ENCODE measurements at regions not wholly inside any gene's neighbourhood (a gene's known extent, or its start where the extent isn't known, plus 50 kb on each side); places are given as distances from the start of the nearest gene placed in this dataset.

- Histone ChIP-seq H3K4me3 (no peak overlapping the region), H3K27ac (no peak overlapping the region), H3K4me2 (no peak overlapping the region), H3K4me1 (no peaks in the 10 kb centered on the region), H3K9me3 (no peaks in the 10 kb centered on the region)
- ChIA-PET POLR2A (no interaction called here), CTCF (no interaction called here)
- ATAC-seq: no peak
- DNase-seq (ENCODE audit: low read depth in 1 of 2, low spot score in 1 of 2): no peak
- no peak for TF ChIP-seq HEYL (CRISPR knock-in tag; IDR thresholded peaks at IDR 0.05)
- no peak for TF ChIP-seq NPAS2 (CRISPR knock-in tag; IDR thresholded peaks at IDR 0.05; ENCODE audit: borderline replicate concordance)
- TF ChIP-seq PBX3 (IDR thresholded peaks at IDR 0.05): no peak
- TF ChIP-seq, protein P1, sequence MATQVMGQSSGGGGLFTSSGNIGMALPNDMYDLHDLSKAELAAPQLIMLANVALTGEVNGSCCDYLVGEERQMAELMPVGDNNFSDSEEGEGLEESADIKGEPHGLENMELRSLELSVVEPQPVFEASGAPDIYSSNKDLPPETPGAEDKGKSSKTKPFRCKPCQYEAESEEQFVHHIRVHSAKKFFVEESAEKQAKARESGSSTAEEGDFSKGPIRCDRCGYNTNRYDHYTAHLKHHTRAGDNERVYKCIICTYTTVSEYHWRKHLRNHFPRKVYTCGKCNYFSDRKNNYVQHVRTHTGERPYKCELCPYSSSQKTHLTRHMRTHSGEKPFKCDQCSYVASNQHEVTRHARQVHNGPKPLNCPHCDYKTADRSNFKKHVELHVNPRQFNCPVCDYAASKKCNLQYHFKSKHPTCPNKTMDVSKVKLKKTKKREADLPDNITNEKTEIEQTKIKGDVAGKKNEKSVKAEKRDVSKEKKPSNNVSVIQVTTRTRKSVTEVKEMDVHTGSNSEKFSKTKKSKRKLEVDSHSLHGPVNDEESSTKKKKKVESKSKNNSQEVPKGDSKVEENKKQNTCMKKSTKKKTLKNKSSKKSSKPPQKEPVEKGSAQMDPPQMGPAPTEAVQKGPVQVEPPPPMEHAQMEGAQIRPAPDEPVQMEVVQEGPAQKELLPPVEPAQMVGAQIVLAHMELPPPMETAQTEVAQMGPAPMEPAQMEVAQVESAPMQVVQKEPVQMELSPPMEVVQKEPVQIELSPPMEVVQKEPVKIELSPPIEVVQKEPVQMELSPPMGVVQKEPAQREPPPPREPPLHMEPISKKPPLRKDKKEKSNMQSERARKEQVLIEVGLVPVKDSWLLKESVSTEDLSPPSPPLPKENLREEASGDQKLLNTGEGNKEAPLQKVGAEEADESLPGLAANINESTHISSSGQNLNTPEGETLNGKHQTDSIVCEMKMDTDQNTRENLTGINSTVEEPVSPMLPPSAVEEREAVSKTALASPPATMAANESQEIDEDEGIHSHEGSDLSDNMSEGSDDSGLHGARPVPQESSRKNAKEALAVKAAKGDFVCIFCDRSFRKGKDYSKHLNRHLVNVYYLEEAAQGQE (IDR thresholded peaks at IDR 0.05): no peak
- TF ChIP-seq BHLHE40 (IDR thresholded peaks at IDR 0.05; ENCODE audit: low read depth, low read length): no peak
- TF ChIP-seq HMGXB4 (CRISPR knock-in tag; IDR thresholded peaks at IDR 0.05; ENCODE audit: borderline replicate concordance): no peak
- TF ChIP-seq PHF8 (IDR thresholded peaks at IDR 0.05; ENCODE audit: borderline replicate concordance, low read depth): no peak
- 55% methylated on average over 3 of the region's 3 CpGs for WGBS (ENCODE audit: missing lambda C conversion rate)
- peak; percentile 13 for FAIRE-seq
Observed at GRCh38 chr16:59274141-59274540, 540.0 kb upstream of the GOT2 start.

GRCh38 chr16:59263955-59264354 lies 529.8 kb upstream of the GOT2 start:
- no peaks in the 10 kb centered on the region for H3K9me3 ChIP-seq
- ChIA-PET CTCF (no interaction called here), POLR2A (no interaction called here)
- H3K27ac ChIP-seq: no peak overlapping the region
- no peak for TF ChIP-seq HEYL (CRISPR knock-in tag; IDR thresholded peaks at IDR 0.05)
- TF ChIP-seq NFE2L2 (conservative IDR thresholded peaks at IDR 0.05; ENCODE audit: low read length): no peak
- TF ChIP-seq HDAC2 (IDR thresholded peaks at IDR 0.05): no peak
- no peak for TF ChIP-seq GATA3 (IDR thresholded peaks at IDR 0.05; ENCODE audit: borderline replicate concordance)
- no peak for TF ChIP-seq ZC3H11A (IDR thresholded peaks at IDR 0.05)
- no peak for TF ChIP-seq PHF8 (IDR thresholded peaks at IDR 0.05; ENCODE audit: borderline replicate concordance, low read depth)
- TF ChIP-seq, protein P2, sequence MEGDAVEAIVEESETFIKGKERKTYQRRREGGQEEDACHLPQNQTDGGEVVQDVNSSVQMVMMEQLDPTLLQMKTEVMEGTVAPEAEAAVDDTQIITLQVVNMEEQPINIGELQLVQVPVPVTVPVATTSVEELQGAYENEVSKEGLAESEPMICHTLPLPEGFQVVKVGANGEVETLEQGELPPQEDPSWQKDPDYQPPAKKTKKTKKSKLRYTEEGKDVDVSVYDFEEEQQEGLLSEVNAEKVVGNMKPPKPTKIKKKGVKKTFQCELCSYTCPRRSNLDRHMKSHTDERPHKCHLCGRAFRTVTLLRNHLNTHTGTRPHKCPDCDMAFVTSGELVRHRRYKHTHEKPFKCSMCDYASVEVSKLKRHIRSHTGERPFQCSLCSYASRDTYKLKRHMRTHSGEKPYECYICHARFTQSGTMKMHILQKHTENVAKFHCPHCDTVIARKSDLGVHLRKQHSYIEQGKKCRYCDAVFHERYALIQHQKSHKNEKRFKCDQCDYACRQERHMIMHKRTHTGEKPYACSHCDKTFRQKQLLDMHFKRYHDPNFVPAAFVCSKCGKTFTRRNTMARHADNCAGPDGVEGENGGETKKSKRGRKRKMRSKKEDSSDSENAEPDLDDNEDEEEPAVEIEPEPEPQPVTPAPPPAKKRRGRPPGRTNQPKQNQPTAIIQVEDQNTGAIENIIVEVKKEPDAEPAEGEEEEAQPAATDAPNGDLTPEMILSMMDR (IDR thresholded peaks at IDR 0.05): no peak
- no peak for TF ChIP-seq BCL3 (IDR thresholded peaks at IDR 0.05)
- no peak for TF ChIP-seq ESRRA (IDR thresholded peaks at IDR 0.05; ENCODE audit: borderline replicate concordance, low read length)
- TF ChIP-seq NPAS2 (CRISPR knock-in tag; IDR thresholded peaks at IDR 0.05; ENCODE audit: borderline replicate concordance): no peak
- no peak for TF ChIP-seq ZSCAN20 (CRISPR knock-in tag; IDR thresholded peaks at IDR 0.05)
- no peak for TF ChIP-seq MAFK (IDR thresholded peaks at IDR 0.05; ENCODE audit: partially characterized antibody)
- TF ChIP-seq FOSL2 (IDR thresholded peaks at IDR 0.05): no peak
- no peak for TF ChIP-seq FOSL2 (CRISPR knock-in tag; IDR thresholded peaks at IDR 0.05)
- TF ChIP-seq CEBPB (IDR thresholded peaks at IDR 0.05): no peak
- TF ChIP-seq CHD2 (IDR thresholded peaks at IDR 0.05; ENCODE audit: low read length, partially characterized antibody): no peak
- TF ChIP-seq JUNB (IDR thresholded peaks at IDR 0.05): no peak
- TF ChIP-seq FOXS1 (CRISPR knock-in tag; IDR thresholded peaks at IDR 0.05): no peak
- no peak for TF ChIP-seq SMC3 (IDR thresholded peaks at IDR 0.05)
- no peak for TF ChIP-seq RFX5 (IDR thresholded peaks at IDR 0.05)
- H3K4me1 ChIP-seq: no peaks in the 10 kb centered on the region
- no peak for ATAC-seq
- peak; percentile 54 for FAIRE-seq
- H3K4me2 ChIP-seq: no peak overlapping the region
- no peak overlapping the region for H3K4me3 ChIP-seq
- no peak for DNase-seq (ENCODE audit: low read depth in 1 of 2, low spot score in 1 of 2)
- WGBS (ENCODE audit: missing lambda C conversion rate): 85% methylated on average over 4 of the region's 4 CpGs
